ENCODE measurements at regions not wholly inside any gene's neighbourhood (a gene's known extent, or its start where the extent isn't known, plus 50 kb on each side); places are given as distances from the start of the nearest gene placed in this dataset.

GRCh38 chr6:108742041-108742440 lies 106.2 kb upstream of the ARMC2 start:
- Mint-ChIP-seq H3K27me3 (ENCODE audit: unreplicated experiment) (peaks cover 2% of the 10 kb centered on the region), H3K9me3 (ENCODE audit: unreplicated experiment) (no peaks in the 10 kb centered on the region), H3K4me1 (ENCODE audit: unreplicated experiment) (peaks cover 11% of the 10 kb centered on the region), H3K27ac (ENCODE audit: unreplicated experiment) (no peak overlapping the region), H3K36me3 (ENCODE audit: low read depth, unreplicated experiment) (no peaks in the 10 kb centered on the region), H3K4me3 (ENCODE audit: unreplicated experiment) (no peak overlapping the region)
- TF ChIP-seq CTCF (IDR thresholded peaks at IDR 0.05; ENCODE audit: unreplicated experiment): no peak
- DNase-seq (ENCODE audit: low spot score): no peak

- Mint-ChIP-seq H3K27ac (ENCODE audit: unreplicated experiment) (no peak overlapping the region), H3K27me3 (ENCODE audit: unreplicated experiment) (peaks cover 2% of the 10 kb centered on the region), H3K4me3 (ENCODE audit: unreplicated experiment) (no peak overlapping the region), H3K4me1 (ENCODE audit: unreplicated experiment) (peaks cover 11% of the 10 kb centered on the region), H3K36me3 (ENCODE audit: low read depth, unreplicated experiment) (no peaks in the 10 kb centered on the region), H3K9me3 (ENCODE audit: unreplicated experiment) (no peaks in the 10 kb centered on the region)
- TF ChIP-seq CTCF (IDR thresholded peaks at IDR 0.05; ENCODE audit: unreplicated experiment): no peak
- DNase-seq (ENCODE audit: low spot score): no peak
Measured at GRCh38 chr6:108744244-108744972, 103.8 kb upstream of the ARMC2 start.

GRCh38 chr6:108744996-108745395 lies 103.2 kb upstream of the ARMC2 start:
- no peak for DNase-seq (ENCODE audit: low spot score)
- Mint-ChIP-seq H3K4me3 (ENCODE audit: unreplicated experiment) (no peak overlapping the region), H3K27ac (ENCODE audit: unreplicated experiment) (no peak overlapping the region), H3K4me1 (ENCODE audit: unreplicated experiment) (peaks cover 11% of the 10 kb centered on the region), H3K36me3 (ENCODE audit: low read depth, unreplicated experiment) (no peaks in the 10 kb centered on the region), H3K9me3 (ENCODE audit: unreplicated experiment) (no peaks in the 10 kb centered on the region), H3K27me3 (ENCODE audit: unreplicated experiment) (peaks cover 2% of the 10 kb centered on the region)
- no peak for TF ChIP-seq CTCF (IDR thresholded peaks at IDR 0.05; ENCODE audit: unreplicated experiment)

- no peaks in the 10 kb centered on the region for H3K27me3 Mint-ChIP-seq (ENCODE audit: unreplicated experiment)
- H3K27ac Mint-ChIP-seq (ENCODE audit: unreplicated experiment): no peak overlapping the region
- no peak overlapping the region for H3K4me3 Mint-ChIP-seq (ENCODE audit: unreplicated experiment)
- no peak for TF ChIP-seq CTCF (IDR thresholded peaks at IDR 0.05; ENCODE audit: unreplicated experiment)
- no peaks in the 10 kb centered on the region for H3K9me3 Mint-ChIP-seq (ENCODE audit: unreplicated experiment)
- no peak for DNase-seq (ENCODE audit: low spot score)
- no peaks in the 10 kb centered on the region for H3K36me3 Mint-ChIP-seq (ENCODE audit: low read depth, unreplicated experiment)
- H3K4me1 Mint-ChIP-seq (ENCODE audit: unreplicated experiment): peaks cover 11% of the 10 kb centered on the region
Measured at GRCh38 chr6:108745664-108746336, 102.4 kb upstream of the ARMC2 start.

GRCh38 chr6:108746366-108746765 lies 101.9 kb upstream of the ARMC2 start:
- Mint-ChIP-seq H3K4me3 (ENCODE audit: unreplicated experiment) (no peak overlapping the region), H3K27ac (ENCODE audit: unreplicated experiment) (no peak overlapping the region), H3K9me3 (ENCODE audit: unreplicated experiment) (no peaks in the 10 kb centered on the region), H3K36me3 (ENCODE audit: low read depth, unreplicated experiment) (no peaks in the 10 kb centered on the region), H3K27me3 (ENCODE audit: unreplicated experiment) (no peaks in the 10 kb centered on the region), H3K4me1 (ENCODE audit: unreplicated experiment) (peaks cover 9% of the 10 kb centered on the region)
- no peak for TF ChIP-seq CTCF (IDR thresholded peaks at IDR 0.05; ENCODE audit: unreplicated experiment)
- no peak for DNase-seq (ENCODE audit: low spot score)
